ENCODE measurements at regions not wholly inside any gene's neighbourhood (a gene's known extent, or its start where the extent isn't known, plus 50 kb on each side); places are given as distances from the start of the nearest gene placed in this dataset.

GRCh38 chr9:119649205-119649604, 280.0 kb upstream of the BRINP1 start:
- TF ChIP-seq CTCF (IDR thresholded peaks at IDR 0.05), result no peak
- no peak for TF ChIP-seq POLR2A (IDR thresholded peaks at IDR 0.05)
